Kidney (tissue), 13 donors: ENCODE measurements at regions not wholly inside any gene's neighbourhood (a gene's known extent, or its start where the extent isn't known, plus 50 kb on each side); places are given as distances from the start of the nearest gene placed in this dataset.

Experiments
- DNase-seq, 5 donors: peaks; one replicate each; pipeline ENCODE4 v3.0.0-alpha.2; 2013 to 2020
- FAIRE-seq: peaks from 2 replicates; lab custom pipeline; 2012; peaks lifted over from hg19 to GRCh38; lab: Jason Lieb, UNC
- H3K27ac ChIP-seq, 2 donors: one replicate each; pipeline ENCODE4 v1.7.0; 2013; ENCODE audit warnings: low read depth in 2 of 2, low read length in 2 of 2, inconsistent platforms in 1 of 2
- H3K27me3 ChIP-seq: one replicate; pipeline ENCODE4 v1.7.1; 2013; ENCODE audit warnings: low read length, inconsistent platforms; ENCODE audit not compliant: control insufficient read depth, insufficient read depth
- H3K36me3 ChIP-seq, 3 donors: one replicate each; pipeline versions ENCODE4 v1.7.0 to v1.7.1; 2013; ENCODE audit warnings: low read length in 3 of 3, control low read depth in 1 of 3, inconsistent platforms in 1 of 3; ENCODE audit not compliant: insufficient read depth in 3 of 3, control insufficient read depth in 2 of 3
- H3K4me1 ChIP-seq, 3 donors: one replicate each; pipeline versions ENCODE4 v1.7.0 to v1.7.1; 2013; ENCODE audit warnings: low read length in 3 of 3, inconsistent platforms in 1 of 3, low read depth in 1 of 3; ENCODE audit not compliant: control insufficient read depth in 2 of 3, insufficient read depth in 2 of 3
- H3K4me3 ChIP-seq, 3 donors: one replicate each; pipeline versions ENCODE4 v1.7.0 to v1.8.1; 2013; ENCODE audit warnings: low read length in 3 of 3, control low read depth in 1 of 3, inconsistent platforms in 1 of 3
- H3K9ac ChIP-seq, 3 donors: one replicate each; pipeline versions ENCODE4 v1.7.0 to v1.7.1; 2013; ENCODE audit warnings: low read length in 3 of 3, control low read depth in 1 of 3, inconsistent platforms in 1 of 3
- H3K9me3 ChIP-seq, 3 donors: one replicate each; pipeline versions ENCODE4 v1.7.0 to v1.7.1; 2013; ENCODE audit warnings: low read length in 3 of 3, control low read depth in 1 of 3, inconsistent platforms in 1 of 3; ENCODE audit not compliant: control insufficient read depth in 2 of 3, insufficient read depth in 1 of 3
- CTCF ChIP-seq: IDR thresholded peaks from 3 replicates; pipeline ENCODE4 v1.5.1; 2012; ENCODE audit warnings: mild to moderate bottlenecking, moderate library complexity, borderline replicate concordance; ENCODE audit not compliant: insufficient read depth; ENCODE audit errors: extremely low read depth
- intact Hi-C: fragments of 100-400 bp; cut with DNase I; formaldehyde crosslinking; loops from one replicate; pipeline ENCODE4 v1.11.1; 2022
- donor health status: control.
- donor health status: control.
- donor health status: control.
- donor health status: control.
- donor health status: control.
- donor health status: DM: yes; HTN: yes; CAD: no.
- donor health status: Normal renal cell carcinoma (clear cell type).

GRCh38 chr13:60347174-60347573, 49.8 kb upstream of the TDRD3 start:
- Histone ChIP-seq H3K4me3 (no peak overlapping the region), H3K4me1 (no peaks in the 10 kb centered on the region), H3K9me3 (no peaks in the 10 kb centered on the region), H3K36me3 (no peaks in the 10 kb centered on the region), H3K9ac (no peak overlapping the region), H3K27me3 (no peaks in the 10 kb centered on the region), H3K27ac (no peak overlapping the region)
- DNase-seq (no peak), FAIRE-seq (no peak)
- intact Hi-C loops = no loop called here
- TF ChIP-seq CTCF = no peak
